ENCODE measurements at regions not wholly inside any gene's neighbourhood (a gene's known extent, or its start where the extent isn't known, plus 50 kb on each side); places are given as distances from the start of the nearest gene placed in this dataset.

GRCh38 chr11:133739481-133739880 lies 105.8 kb downstream of the SPATA19 start:
- Mint-ChIP-seq H3K36me3 (no peaks in the 10 kb centered on the region), H3K9me3 (peaks cover 26% of the 10 kb centered on the region), H3K27ac (no peak overlapping the region), H3K27me3 (ENCODE audit: low read depth) (no peaks in the 10 kb centered on the region), H3K4me3 (no peak overlapping the region), H3K4me1 (peaks cover 3% of the 10 kb centered on the region; the same call in 1 of the 2 replicates)
- ATAC-seq: no peak
- CTCF ChIA-PET: no interaction called here
- TF ChIP-seq MYBL2 (CRISPR knock-in tag; IDR thresholded peaks at IDR 0.05): no peak
- TF ChIP-seq, protein P1, sequence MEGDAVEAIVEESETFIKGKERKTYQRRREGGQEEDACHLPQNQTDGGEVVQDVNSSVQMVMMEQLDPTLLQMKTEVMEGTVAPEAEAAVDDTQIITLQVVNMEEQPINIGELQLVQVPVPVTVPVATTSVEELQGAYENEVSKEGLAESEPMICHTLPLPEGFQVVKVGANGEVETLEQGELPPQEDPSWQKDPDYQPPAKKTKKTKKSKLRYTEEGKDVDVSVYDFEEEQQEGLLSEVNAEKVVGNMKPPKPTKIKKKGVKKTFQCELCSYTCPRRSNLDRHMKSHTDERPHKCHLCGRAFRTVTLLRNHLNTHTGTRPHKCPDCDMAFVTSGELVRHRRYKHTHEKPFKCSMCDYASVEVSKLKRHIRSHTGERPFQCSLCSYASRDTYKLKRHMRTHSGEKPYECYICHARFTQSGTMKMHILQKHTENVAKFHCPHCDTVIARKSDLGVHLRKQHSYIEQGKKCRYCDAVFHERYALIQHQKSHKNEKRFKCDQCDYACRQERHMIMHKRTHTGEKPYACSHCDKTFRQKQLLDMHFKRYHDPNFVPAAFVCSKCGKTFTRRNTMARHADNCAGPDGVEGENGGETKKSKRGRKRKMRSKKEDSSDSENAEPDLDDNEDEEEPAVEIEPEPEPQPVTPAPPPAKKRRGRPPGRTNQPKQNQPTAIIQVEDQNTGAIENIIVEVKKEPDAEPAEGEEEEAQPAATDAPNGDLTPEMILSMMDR (IDR thresholded peaks at IDR 0.05): no peak
- TF ChIP-seq E2F1 (CRISPR knock-in tag; IDR thresholded peaks at IDR 0.05): no peak
- no peak for TF ChIP-seq TEAD4 (CRISPR knock-in tag; IDR thresholded peaks at IDR 0.05)
- POLR2A ChIA-PET: no interaction called here
- DNase-seq (ENCODE audit: low spot score): no peak

- POLR2A ChIA-PET: no interaction called here
- ATAC-seq: no peak
- Mint-ChIP-seq H3K9me3 (peaks cover 26% of the 10 kb centered on the region), H3K27me3 (ENCODE audit: low read depth) (no peaks in the 10 kb centered on the region), H3K4me1 (peaks cover 3% of the 10 kb centered on the region; the same call in 1 of the 2 replicates), H3K36me3 (no peaks in the 10 kb centered on the region), H3K27ac (no peak overlapping the region), H3K4me3 (no peak overlapping the region)
- CTCF ChIA-PET: no interaction called here
- no peak for TF ChIP-seq GTF2I (CRISPR knock-in tag; conservative IDR thresholded peaks at IDR 0.05)
- no peak for TF ChIP-seq ERG (CRISPR knock-in tag; IDR thresholded peaks at IDR 0.05)
- no peak for TF ChIP-seq NR2C2 (CRISPR knock-in tag; IDR thresholded peaks at IDR 0.05)
- no peak for TF ChIP-seq NFATC4 (CRISPR knock-in tag; IDR thresholded peaks at IDR 0.05)
- no peak for TF ChIP-seq SP1 (CRISPR knock-in tag; conservative IDR thresholded peaks at IDR 0.05)
- TF ChIP-seq FOXP1 (CRISPR knock-in tag; IDR thresholded peaks at IDR 0.05; ENCODE audit: borderline replicate concordance): no peak
- no peak for TF ChIP-seq ZNF263 (CRISPR knock-in tag; IDR thresholded peaks at IDR 0.05; ENCODE audit: low read depth)
- TF ChIP-seq ZNF317 (CRISPR knock-in tag; IDR thresholded peaks at IDR 0.05; ENCODE audit: borderline replicate concordance, low read depth): no peak
- no peak for TF ChIP-seq PREB (CRISPR knock-in tag; IDR thresholded peaks at IDR 0.05; ENCODE audit: borderline replicate concordance)
- TF ChIP-seq FOXK1 (CRISPR knock-in tag; IDR thresholded peaks at IDR 0.05): no peak
- no peak for TF ChIP-seq CREM (CRISPR knock-in tag; IDR thresholded peaks at IDR 0.05)
- TF ChIP-seq ZNF138 (CRISPR knock-in tag; conservative IDR thresholded peaks at IDR 0.05): no peak
- no peak for TF ChIP-seq FOXP4 (CRISPR knock-in tag; IDR thresholded peaks at IDR 0.05)
- TF ChIP-seq, protein P2, sequence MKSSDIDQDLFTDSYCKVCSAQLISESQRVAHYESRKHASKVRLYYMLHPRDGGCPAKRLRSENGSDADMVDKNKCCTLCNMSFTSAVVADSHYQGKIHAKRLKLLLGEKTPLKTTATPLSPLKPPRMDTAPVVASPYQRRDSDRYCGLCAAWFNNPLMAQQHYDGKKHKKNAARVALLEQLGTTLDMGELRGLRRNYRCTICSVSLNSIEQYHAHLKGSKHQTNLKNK (CRISPR knock-in tag; IDR thresholded peaks at IDR 0.05): no peak
- TF ChIP-seq JAZF1 (CRISPR knock-in tag; IDR thresholded peaks at IDR 0.05): no peak
- TF ChIP-seq JUN (CRISPR knock-in tag; IDR thresholded peaks at IDR 0.05): no peak
- DNase-seq (ENCODE audit: low spot score): no peak
Measured at GRCh38 chr11:133738624-133739023, 106.7 kb downstream of the SPATA19 start.
